ENCODE measurements at regions not wholly inside any gene's neighbourhood (a gene's known extent, or its start where the extent isn't known, plus 50 kb on each side); places are given as distances from the start of the nearest gene placed in this dataset.

DNA sequence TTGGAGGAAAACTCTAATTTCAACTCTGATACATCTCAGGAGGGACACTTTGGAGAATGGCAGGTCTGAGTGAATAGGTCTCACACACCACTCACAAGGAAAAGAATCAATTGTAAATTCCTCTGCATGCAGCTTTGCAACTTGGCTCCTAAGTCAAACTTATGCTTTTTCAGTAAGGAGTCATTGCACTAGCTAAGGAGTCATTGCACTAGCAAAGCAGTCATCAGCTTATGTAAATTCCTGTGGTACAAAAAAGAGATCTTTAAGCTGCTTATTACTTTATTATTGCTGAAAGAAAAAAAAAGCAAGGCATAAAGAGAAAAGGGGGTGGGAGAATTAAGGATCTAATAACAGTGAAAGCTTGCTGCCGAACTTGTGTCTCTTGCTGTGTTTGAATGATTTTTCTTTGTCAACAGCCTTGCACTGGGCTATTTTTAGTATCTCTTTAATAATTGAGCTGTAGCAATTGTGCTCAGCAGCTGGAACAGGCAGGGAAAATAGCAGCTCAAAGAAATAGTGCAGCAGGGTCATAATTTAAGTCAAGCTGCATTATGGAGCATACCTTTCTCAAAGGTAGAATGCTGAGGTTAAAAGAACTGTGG lies 154.3 kb upstream of the ARPP21 start:
- 82% methylated on average over 1 of the region's 1 CpG for WGBS (ENCODE audit: insufficient coverage)
- POLR2A ChIA-PET, result no interaction called here
- Histone ChIP-seq H3K4me1 (ENCODE audit: control insufficient read depth in 1 of 2, extremely low read depth in 1 of 2, insufficient read depth in 2 of 2, low read length in 2 of 2) (no peaks in the 10 kb centered on the region), H3K4me3 (ENCODE audit: control insufficient read depth in 1 of 2, extremely low read depth in 1 of 2, low read length in 1 of 2) (no peak overlapping the region), H3K27ac (ENCODE audit: low read length) (no peak overlapping the region), H3K9me3 (no peaks in the 10 kb centered on the region), H3K27me3 (replicated peaks in 1 of 2; ENCODE audit: control insufficient read depth in 2 of 2, extremely low read depth in 1 of 2, insufficient read depth in 2 of 2, low read length in 1 of 2) (no peaks in the 10 kb centered on the region), H3K36me3 (ENCODE audit: control insufficient read depth in 2 of 2, extremely low read depth in 1 of 2, insufficient read depth in 1 of 2, low read length in 1 of 2) (no peaks in the 10 kb centered on the region)
- CTCF ChIA-PET, result no interaction called here
- ATAC-seq (replicated peaks in 1 of 4) (no peak), DNase-seq (no peak)
- Mint-ChIP-seq H3K27ac (no peak overlapping the region), H3K4me1 (no peaks in the 10 kb centered on the region), H3K9me3 (peaks cover 6 to 8% (median 7%) of the 10 kb centered on the region in 3 donors), H3K27me3 (no peaks in the 10 kb centered on the region), H3K36me3 (no peaks in the 10 kb centered on the region), H3K4me3 (no peak overlapping the region)

DNA sequence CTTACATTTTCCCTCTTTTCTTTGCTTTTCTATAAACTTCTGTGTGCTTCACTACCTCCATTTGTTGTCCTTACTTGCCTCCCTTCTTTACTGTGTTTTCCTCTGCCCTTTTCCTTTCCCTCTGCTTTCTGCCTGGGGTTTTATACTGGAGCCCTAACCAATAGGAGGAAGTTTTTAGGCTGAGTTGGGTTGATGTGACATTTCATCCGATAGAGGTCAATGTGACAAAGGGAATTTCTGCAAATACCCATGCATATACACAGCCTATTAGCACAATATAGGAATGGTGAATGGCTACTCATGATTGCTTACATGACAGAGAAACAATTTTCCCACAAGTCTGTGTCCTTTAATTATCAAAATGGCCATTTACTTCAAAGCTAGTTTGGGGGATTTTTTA lies 153.0 kb upstream of the ARPP21 start:
- Mint-ChIP-seq H3K36me3 (no peaks in the 10 kb centered on the region), H3K27me3 (no peaks in the 10 kb centered on the region), H3K27ac (no peak overlapping the region), H3K9me3 (peaks cover 0 to 13% (median 6%) of the 10 kb centered on the region in 3 donors), H3K4me1 (no peaks in the 10 kb centered on the region), H3K4me3 (no peak overlapping the region)
- CTCF ChIA-PET, result no interaction called here
- no peak for ATAC-seq (replicated peaks in 1 of 4)
- Histone ChIP-seq H3K9me3 (no peaks in the 10 kb centered on the region), H3K36me3 (ENCODE audit: control insufficient read depth in 2 of 2, extremely low read depth in 1 of 2, insufficient read depth in 1 of 2, low read length in 1 of 2) (no peaks in the 10 kb centered on the region), H3K4me3 (ENCODE audit: control insufficient read depth in 1 of 2, extremely low read depth in 1 of 2, low read length in 1 of 2) (no peak overlapping the region), H3K4me1 (ENCODE audit: control insufficient read depth in 1 of 2, extremely low read depth in 1 of 2, insufficient read depth in 2 of 2, low read length in 2 of 2) (no peaks in the 10 kb centered on the region), H3K27me3 (replicated peaks in 1 of 2; ENCODE audit: control insufficient read depth in 2 of 2, extremely low read depth in 1 of 2, insufficient read depth in 2 of 2, low read length in 1 of 2) (no peaks in the 10 kb centered on the region), H3K27ac (ENCODE audit: low read length) (no peak overlapping the region)
- POLR2A ChIA-PET, result no interaction called here
- no CpG with 5 or more reads among the region's 1 CpG for WGBS (ENCODE audit: insufficient coverage)
- no peak for DNase-seq

- Mint-ChIP-seq H3K4me3 (no peak overlapping the region), H3K27ac (no peak overlapping the region), H3K9me3 (peaks cover 3 to 7% (median 6%) of the 10 kb centered on the region in 3 donors), H3K4me1 (no peaks in the 10 kb centered on the region), H3K27me3 (no peaks in the 10 kb centered on the region), H3K36me3 (no peaks in the 10 kb centered on the region)
- no peaks in the 10 kb centered on the region for H3K27me3 ChIP-seq (replicated peaks in 1 of 2; ENCODE audit: control insufficient read depth in 2 of 2, extremely low read depth in 1 of 2, insufficient read depth in 2 of 2, low read length in 1 of 2)
- CTCF ChIA-PET, result no interaction called here
- DNase-seq, result no peak
- no peaks in the 10 kb centered on the region for H3K9me3 ChIP-seq
- H3K4me1 ChIP-seq (ENCODE audit: control insufficient read depth in 1 of 2, extremely low read depth in 1 of 2, insufficient read depth in 2 of 2, low read length in 2 of 2), result no peaks in the 10 kb centered on the region
- ATAC-seq (replicated peaks in 1 of 4), result no peak
- POLR2A ChIA-PET, result no interaction called here
- no peak overlapping the region for H3K27ac ChIP-seq (ENCODE audit: low read length)
- 80% methylated on average over 1 of the region's 2 CpGs for WGBS (ENCODE audit: insufficient coverage)
- no peak overlapping the region for H3K4me3 ChIP-seq (ENCODE audit: control insufficient read depth in 1 of 2, extremely low read depth in 1 of 2, low read length in 1 of 2)
- H3K36me3 ChIP-seq (ENCODE audit: control insufficient read depth in 2 of 2, extremely low read depth in 1 of 2, insufficient read depth in 1 of 2, low read length in 1 of 2), result no peaks in the 10 kb centered on the region
Measured at GRCh38 chr3:35487376-35487775, 151.9 kb upstream of the ARPP21 start.

- Mint-ChIP-seq H3K4me1 (no peaks in the 10 kb centered on the region), H3K4me3 (no peak overlapping the region), H3K9me3 (peaks cover 3 to 7% (median 6%) of the 10 kb centered on the region in 3 donors), H3K36me3 (no peaks in the 10 kb centered on the region), H3K27ac (no peak overlapping the region), H3K27me3 (no peaks in the 10 kb centered on the region)
- Histone ChIP-seq H3K4me1 (ENCODE audit: control insufficient read depth in 1 of 2, extremely low read depth in 1 of 2, insufficient read depth in 2 of 2, low read length in 2 of 2) (no peaks in the 10 kb centered on the region), H3K27me3 (replicated peaks in 1 of 2; ENCODE audit: control insufficient read depth in 2 of 2, extremely low read depth in 1 of 2, insufficient read depth in 2 of 2, low read length in 1 of 2) (no peaks in the 10 kb centered on the region), H3K4me3 (ENCODE audit: control insufficient read depth in 1 of 2, extremely low read depth in 1 of 2, low read length in 1 of 2) (no peak overlapping the region), H3K27ac (ENCODE audit: low read length) (no peak overlapping the region), H3K36me3 (ENCODE audit: control insufficient read depth in 2 of 2, extremely low read depth in 1 of 2, insufficient read depth in 1 of 2, low read length in 1 of 2) (no peaks in the 10 kb centered on the region), H3K9me3 (no peaks in the 10 kb centered on the region)
- no peak for DNase-seq
- ChIA-PET POLR2A (no interaction called here), CTCF (interaction anchor here in 1 of 2 donors (0.7 kb wide), 1 partner anchor 11 kb away, joined by 3 read pairs; no protein-coding TSS in a partner anchor)
- WGBS (ENCODE audit: insufficient coverage), result no CpG with 5 or more reads among the region's 1 CpG
- no peak for ATAC-seq (replicated peaks in 1 of 4)
Measured at GRCh38 chr3:35488526-35488925, 150.8 kb upstream of the ARPP21 start.

- DNase-seq (no peak), ATAC-seq (replicated peaks in 1 of 4) (no peak)
- H3K27me3 Mint-ChIP-seq, result no peaks in the 10 kb centered on the region
- no peak overlapping the region for H3K27ac Mint-ChIP-seq
- peaks cover 3 to 7% (median 6%) of the 10 kb centered on the region in 3 donors for H3K9me3 Mint-ChIP-seq
- Histone ChIP-seq H3K27me3 (replicated peaks in 1 of 2; ENCODE audit: control insufficient read depth in 2 of 2, extremely low read depth in 1 of 2, insufficient read depth in 2 of 2, low read length in 1 of 2) (no peaks in the 10 kb centered on the region), H3K4me1 (ENCODE audit: control insufficient read depth in 1 of 2, extremely low read depth in 1 of 2, insufficient read depth in 2 of 2, low read length in 2 of 2) (no peaks in the 10 kb centered on the region), H3K4me3 (ENCODE audit: control insufficient read depth in 1 of 2, extremely low read depth in 1 of 2, low read length in 1 of 2) (no peak overlapping the region), H3K27ac (ENCODE audit: low read length) (no peak overlapping the region), H3K36me3 (ENCODE audit: control insufficient read depth in 2 of 2, extremely low read depth in 1 of 2, insufficient read depth in 1 of 2, low read length in 1 of 2) (no peaks in the 10 kb centered on the region), H3K9me3 (no peaks in the 10 kb centered on the region)
- POLR2A ChIA-PET, result no interaction called here
- H3K4me1 Mint-ChIP-seq, result no peaks in the 10 kb centered on the region
- no CpG with 5 or more reads among the region's 2 CpGs for WGBS (ENCODE audit: insufficient coverage)
- CTCF ChIA-PET, result no interaction called here
- H3K36me3 Mint-ChIP-seq, result no peaks in the 10 kb centered on the region
- no peak overlapping the region for H3K4me3 Mint-ChIP-seq
Measured at GRCh38 chr3:35492841-35493240, 146.5 kb upstream of the ARPP21 start.

- no peak overlapping the region for H3K27ac ChIP-seq (ENCODE audit: low read length)
- DNase-seq (no peak), ATAC-seq (replicated peaks in 1 of 4) (no peak)
- H3K27me3 ChIP-seq (replicated peaks in 1 of 2; ENCODE audit: control insufficient read depth in 2 of 2, extremely low read depth in 1 of 2, insufficient read depth in 2 of 2, low read length in 1 of 2), result no peaks in the 10 kb centered on the region
- WGBS (ENCODE audit: insufficient coverage), result 43% methylated on average over 1 of the region's 4 CpGs
- H3K36me3 Mint-ChIP-seq, result no peaks in the 10 kb centered on the region
- H3K4me1 ChIP-seq (ENCODE audit: control insufficient read depth in 1 of 2, extremely low read depth in 1 of 2, insufficient read depth in 2 of 2, low read length in 2 of 2), result no peaks in the 10 kb centered on the region
- no peak overlapping the region for H3K27ac Mint-ChIP-seq
- H3K4me3 Mint-ChIP-seq, result no peak overlapping the region
- H3K4me1 Mint-ChIP-seq, result no peaks in the 10 kb centered on the region
- H3K27me3 Mint-ChIP-seq, result no peaks in the 10 kb centered on the region
- H3K9me3 ChIP-seq, result no peaks in the 10 kb centered on the region
- ChIA-PET CTCF (no interaction called here), POLR2A (no interaction called here)
- H3K9me3 Mint-ChIP-seq, result peaks cover 3 to 6% (median 5%) of the 10 kb centered on the region in 3 donors
- H3K36me3 ChIP-seq (ENCODE audit: control insufficient read depth in 2 of 2, extremely low read depth in 1 of 2, insufficient read depth in 1 of 2, low read length in 1 of 2), result no peaks in the 10 kb centered on the region
- no peak overlapping the region for H3K4me3 ChIP-seq (ENCODE audit: control insufficient read depth in 1 of 2, extremely low read depth in 1 of 2, low read length in 1 of 2)
Measured at GRCh38 chr3:35498506-35499210, 140.7 kb upstream of the ARPP21 start.
